Ascending aorta (tissue), 2 donors: ENCODE measurements at regions not wholly inside any gene's neighbourhood (a gene's known extent, or its start where the extent isn't known, plus 50 kb on each side); places are given as distances from the start of the nearest gene placed in this dataset.

Experiments used
- DNase-seq, 2 donors: peaks; one replicate each; pipeline ENCODE4 v3.0.0-alpha.2; 2019; ENCODE audit warnings: low spot score in 2 of 2
- H3K27ac ChIP-seq, 2 donors: fragments of 200-600 bp; sonication (generic); one replicate each; pipeline ENCODE4 v1.5.1; 2016 to 2017; ENCODE audit warnings: mild to moderate bottlenecking in 1 of 2
- H3K27me3 ChIP-seq: fragments of 200-600 bp; sonication (generic); one replicate; pipeline ENCODE4 v1.5.1; 2017
- H3K36me3 ChIP-seq, 2 donors: fragments of 200-600 bp; sonication (generic); one replicate each; pipeline ENCODE4 v1.5.1; 2016
- H3K4me1 ChIP-seq, 2 donors: fragments of 200-600 bp; sonication (generic); one replicate each; pipeline ENCODE4 v1.5.1; 2016 to 2017; ENCODE audit warnings: mild to moderate bottlenecking in 1 of 2
- H3K4me3 ChIP-seq, 2 donors: fragments of 200-600 bp; sonication (generic); one replicate each; pipeline ENCODE4 v1.5.1; 2016 to 2017; ENCODE audit warnings: mild to moderate bottlenecking in 1 of 2
- H3K9me3 ChIP-seq, 2 donors: fragments of 200-600 bp; sonication (generic); one replicate each; pipeline ENCODE4 v1.5.1; 2016
- CTCF ChIP-seq, 3 experiments: fragments of 200-600 bp in 2 of 3; fragments of 450-650 bp in 1 of 3; sonication (generic) in 2 of 3; IDR thresholded peaks; one replicate each; pipeline ENCODE4 v1.5.1; 2016 to 2019; ENCODE audit warnings: antibody characterized with exemption in 3 of 3, mild to moderate bottlenecking in 1 of 3, moderate library complexity in 1 of 3
- intact Hi-C: fragments of 100-400 bp; cut with DNase I; formaldehyde crosslinking; loops from one replicate; pipeline ENCODE4 v1.15.1; 2023

GRCh38 chr6:95383878-95384277, 193.5 kb upstream of the MANEA start:
- no peak for TF ChIP-seq CTCF (IDR thresholded peaks at IDR 0.05)
- no peaks in the 10 kb centered on the region for H3K4me1 ChIP-seq
- H3K9me3 ChIP-seq, result no peaks in the 10 kb centered on the region
- no peak for DNase-seq
- H3K4me3 ChIP-seq, result no peak overlapping the region
- no peaks in the 10 kb centered on the region for H3K27me3 ChIP-seq
- H3K36me3 ChIP-seq, result no peaks in the 10 kb centered on the region
- intact Hi-C loops, result no loop called here
- no peak overlapping the region for H3K27ac ChIP-seq

GRCh38 chr6:95384988-95385387, 192.3 kb upstream of the MANEA start:
- no peaks in the 10 kb centered on the region for H3K9me3 ChIP-seq
- H3K4me1 ChIP-seq, result no peaks in the 10 kb centered on the region
- no peaks in the 10 kb centered on the region for H3K27me3 ChIP-seq
- DNase-seq, result no peak
- no peak for TF ChIP-seq CTCF (IDR thresholded peaks at IDR 0.05)
- no peaks in the 10 kb centered on the region for H3K36me3 ChIP-seq
- no peak overlapping the region for H3K27ac ChIP-seq
- H3K4me3 ChIP-seq, result no peak overlapping the region
- intact Hi-C loops, result no loop called here

- no peak for DNase-seq
- intact Hi-C loops, result no loop called here
- Histone ChIP-seq H3K36me3 (no peaks in the 10 kb centered on the region), H3K9me3 (no peaks in the 10 kb centered on the region), H3K4me3 (no peak overlapping the region), H3K27me3 (no peaks in the 10 kb centered on the region), H3K27ac (no peak overlapping the region), H3K4me1 (no peaks in the 10 kb centered on the region)
- TF ChIP-seq CTCF (IDR thresholded peaks at IDR 0.05), result no peak
Observed at GRCh38 chr6:95387845-95388244, 189.5 kb upstream of the MANEA start.

- Histone ChIP-seq H3K4me1 (no peaks in the 10 kb centered on the region), H3K27ac (no peak overlapping the region), H3K9me3 (no peaks in the 10 kb centered on the region), H3K4me3 (no peak overlapping the region), H3K27me3 (no peaks in the 10 kb centered on the region), H3K36me3 (no peaks in the 10 kb centered on the region)
- intact Hi-C loops, result no loop called here
- TF ChIP-seq CTCF (IDR thresholded peaks at IDR 0.05), result no peak
- DNase-seq, result no peak
Observed at GRCh38 chr6:95404777-95405176, 172.6 kb upstream of the MANEA start.

GRCh38 chr6:95408111-95408510, 169.2 kb upstream of the MANEA start:
- intact Hi-C loops, result no loop called here
- no peak for DNase-seq
- H3K36me3 ChIP-seq, result no peaks in the 10 kb centered on the region
- no peak overlapping the region for H3K27ac ChIP-seq
- no peak overlapping the region for H3K4me3 ChIP-seq
- H3K9me3 ChIP-seq, result no peaks in the 10 kb centered on the region
- H3K4me1 ChIP-seq, result no peaks in the 10 kb centered on the region
- H3K27me3 ChIP-seq, result no peaks in the 10 kb centered on the region
- no peak for TF ChIP-seq CTCF (IDR thresholded peaks at IDR 0.05)

- H3K27ac ChIP-seq, result no peak overlapping the region
- TF ChIP-seq CTCF (IDR thresholded peaks at IDR 0.05), result no peak
- H3K36me3 ChIP-seq, result no peaks in the 10 kb centered on the region
- no peaks in the 10 kb centered on the region for H3K4me1 ChIP-seq
- DNase-seq, result no peak
- H3K27me3 ChIP-seq, result no peaks in the 10 kb centered on the region
- intact Hi-C loops, result no loop called here
- H3K4me3 ChIP-seq, result no peak overlapping the region
- no peaks in the 10 kb centered on the region for H3K9me3 ChIP-seq
Observed at GRCh38 chr6:95410168-95410567, 167.2 kb upstream of the MANEA start.
